ENCODE measurements at regions not wholly inside any gene's neighbourhood (a gene's known extent, or its start where the extent isn't known, plus 50 kb on each side); places are given as distances from the start of the nearest gene placed in this dataset.
A peak's percentile ranks its signal among the peaks of the same experiment; 100 is the strongest.
"Not testable (repeated sequence)": the region's sequence is repeated elsewhere in the genome, so short reads cannot be mapped to it uniquely, and the experiment has no call there.

DNA sequence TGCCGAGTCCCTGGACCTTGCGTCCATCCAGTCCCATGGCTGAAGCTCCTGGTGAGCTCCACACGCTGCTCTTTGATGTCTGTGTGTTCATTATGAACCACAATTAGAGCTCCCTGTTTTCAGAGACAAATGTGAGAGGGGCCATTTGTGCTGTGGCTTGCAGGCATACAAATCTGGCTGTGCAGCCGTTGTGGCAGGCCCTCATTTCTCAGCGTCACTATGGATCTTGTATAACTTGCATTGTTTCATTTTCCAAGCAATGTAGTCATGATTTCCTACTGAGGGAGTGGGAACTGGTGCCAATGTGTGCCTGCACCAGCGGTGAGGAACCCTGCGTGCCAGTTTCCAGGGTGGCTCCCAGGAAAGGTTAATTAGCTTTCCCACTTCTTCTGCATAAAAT is 542.6 kb downstream of the TMEM114 start:
- DNase-seq = no peak

DNA sequence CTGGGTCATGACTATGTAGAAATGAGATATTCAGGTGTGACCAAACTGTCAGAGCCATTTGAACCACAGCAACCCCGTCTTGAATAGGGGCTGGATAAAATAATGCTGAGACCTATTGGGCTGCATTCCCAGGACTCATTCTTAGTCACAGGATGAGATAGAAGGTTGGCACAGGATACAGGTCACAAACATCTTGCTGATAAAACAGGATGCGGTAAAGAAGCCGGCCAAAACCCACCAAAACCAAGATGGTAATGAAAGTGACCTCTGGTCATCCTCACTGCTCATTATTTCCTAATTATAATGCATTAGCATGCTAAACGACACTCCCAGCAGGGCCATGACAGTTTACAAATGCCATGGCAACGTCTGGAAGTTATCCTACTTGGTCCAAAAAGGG is 545.5 kb downstream of the TMEM114 start:
- no peak for DNase-seq

DNA sequence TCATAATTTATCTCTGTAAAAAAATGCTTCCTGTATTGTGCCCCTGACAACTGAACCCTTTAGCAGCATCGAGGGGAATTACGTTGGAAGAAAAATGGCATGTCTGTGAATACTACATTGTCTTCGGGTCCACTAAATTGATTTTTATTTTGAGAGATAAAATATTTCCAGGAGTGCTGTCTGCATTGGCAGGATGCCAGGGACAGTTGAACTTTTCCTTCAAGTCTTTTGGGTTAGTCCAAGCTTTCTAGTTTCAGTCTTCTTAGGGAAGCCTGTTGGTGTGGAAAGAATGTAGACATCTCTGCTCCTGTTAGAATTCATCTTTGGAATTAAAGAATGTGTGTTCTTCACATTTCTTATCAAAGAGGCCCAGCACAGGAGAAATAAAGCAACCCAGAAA is 557.9 kb downstream of the TMEM114 start:
- DNase-seq = no peak

DNA sequence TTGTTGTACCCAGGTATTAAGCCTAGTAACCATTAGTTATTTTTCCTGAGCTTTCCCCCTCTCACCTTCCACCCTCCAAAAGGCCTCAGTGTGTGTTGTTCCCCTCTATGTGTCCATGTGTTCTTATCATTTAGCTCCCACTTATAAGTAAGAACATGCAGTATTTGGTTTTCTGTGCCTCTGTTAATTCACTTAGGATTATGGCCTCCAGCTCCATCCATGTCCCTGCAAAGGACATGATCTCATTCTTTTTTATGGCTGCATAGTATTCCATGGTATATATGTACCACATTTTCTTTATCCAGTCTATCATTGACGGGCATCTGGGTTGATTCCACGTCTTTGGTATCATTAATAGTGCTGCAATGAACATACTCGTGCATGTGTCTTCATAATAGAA is 560.3 kb downstream of the TMEM114 start:
- DNase-seq = not testable (repeated sequence)

DNA sequence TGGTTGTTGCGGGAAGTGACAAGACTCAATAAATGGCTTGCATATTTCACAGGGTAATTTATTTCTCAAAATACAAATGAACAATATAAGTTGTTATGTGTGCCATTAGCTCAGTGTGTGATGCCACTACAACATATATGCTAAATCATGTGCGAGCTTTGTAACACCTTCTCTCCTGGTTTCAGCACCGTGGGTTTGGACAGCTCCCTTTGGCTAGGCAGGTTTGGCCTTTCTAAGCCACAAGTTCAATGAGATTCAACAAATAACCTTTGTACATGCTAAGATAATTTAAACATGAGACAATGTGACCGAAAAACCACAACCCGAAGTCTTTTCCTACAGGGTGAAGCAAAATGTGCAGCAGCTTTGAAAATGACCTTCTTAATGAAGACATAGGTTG is 563.9 kb downstream of the TMEM114 start:
- no peak for DNase-seq

DNA sequence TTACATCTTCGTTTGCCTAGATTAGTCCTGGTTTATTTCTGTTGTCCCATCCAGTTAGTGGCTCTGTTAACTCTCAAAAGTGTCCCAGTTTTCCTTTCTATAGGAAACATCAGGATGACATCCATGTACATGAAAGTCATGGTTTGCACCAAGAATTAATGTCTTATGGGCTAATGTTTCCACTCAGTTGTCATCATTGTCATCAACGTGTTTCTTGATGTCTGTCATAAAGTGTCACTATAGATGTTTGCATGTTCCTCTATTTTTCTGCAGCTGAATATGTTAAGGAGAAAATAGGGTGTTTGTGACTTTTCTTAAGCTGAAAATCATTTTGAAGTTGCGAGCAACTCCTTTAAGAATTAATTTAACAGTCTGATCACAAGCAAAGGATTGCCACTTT is 567.0 kb downstream of the TMEM114 start:
- no peak for DNase-seq

DNA sequence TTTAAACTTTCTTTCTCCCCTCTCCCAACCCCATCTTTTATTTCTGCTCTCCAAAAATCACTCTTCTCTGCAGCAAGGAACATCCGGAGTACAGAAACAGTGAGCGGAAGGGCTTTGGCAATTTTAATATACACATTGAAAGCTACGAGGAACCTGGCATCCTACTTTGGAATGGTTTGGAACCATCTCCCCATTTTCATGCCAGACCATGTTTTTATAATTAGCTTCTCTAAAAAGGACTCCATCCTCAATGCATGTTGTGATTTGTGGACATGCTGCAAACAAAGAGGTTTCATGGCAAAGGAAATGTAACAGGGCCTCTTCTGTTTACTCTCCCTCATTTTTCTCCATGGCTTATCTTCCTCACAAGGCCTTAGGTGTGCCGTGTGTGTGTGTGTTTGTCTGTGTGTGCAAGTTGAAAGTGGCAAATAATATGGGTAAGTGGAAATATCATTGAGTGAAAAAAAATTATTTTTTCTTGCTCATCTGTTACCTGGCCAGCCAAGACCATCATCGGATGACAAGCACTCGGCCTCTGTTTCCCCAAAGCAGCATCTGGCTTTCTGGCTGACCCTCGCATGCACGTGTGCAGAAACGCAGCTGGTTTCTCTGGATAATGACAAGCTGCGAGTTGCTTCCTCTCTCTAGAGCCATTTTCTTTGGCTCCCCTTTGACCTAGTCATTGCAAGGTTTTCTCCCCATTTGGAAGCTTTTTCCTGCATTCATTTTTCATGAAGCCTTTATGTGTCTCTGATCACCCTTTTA is 585.0 kb downstream of the TMEM114 start:
- no peak for DNase-seq

DNA sequence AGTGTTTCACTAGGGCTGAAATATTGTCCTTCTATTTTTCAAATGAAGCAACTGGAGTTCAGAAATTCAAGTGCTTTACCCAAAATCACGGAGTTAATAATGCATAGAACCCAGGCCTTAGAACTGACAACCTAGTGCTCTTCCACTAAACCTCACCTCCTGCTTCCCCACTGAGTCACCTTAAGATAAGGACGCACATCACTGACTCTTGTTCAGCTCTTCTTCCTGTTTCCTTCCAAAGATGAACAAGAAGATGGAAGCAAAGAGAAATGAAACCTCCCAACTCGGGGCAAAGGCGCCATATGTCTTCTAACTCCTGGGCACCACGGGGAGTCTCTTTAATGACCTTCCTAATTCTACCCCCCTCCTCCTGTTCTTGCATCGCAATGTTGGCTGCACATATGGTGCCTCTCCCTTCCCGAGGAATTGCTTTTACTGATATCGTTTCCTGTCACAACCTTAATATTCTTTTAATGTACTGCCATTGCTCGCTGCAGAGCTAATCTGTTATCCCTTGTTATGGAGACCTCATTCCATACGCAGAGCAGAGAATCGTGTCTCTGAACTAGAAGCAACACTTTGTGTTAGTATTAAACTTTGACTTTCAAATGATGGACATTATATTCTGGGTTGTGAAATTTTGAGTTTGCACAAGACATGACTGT is 591.4 kb downstream of the TMEM114 start:
- no peak for DNase-seq

DNA sequence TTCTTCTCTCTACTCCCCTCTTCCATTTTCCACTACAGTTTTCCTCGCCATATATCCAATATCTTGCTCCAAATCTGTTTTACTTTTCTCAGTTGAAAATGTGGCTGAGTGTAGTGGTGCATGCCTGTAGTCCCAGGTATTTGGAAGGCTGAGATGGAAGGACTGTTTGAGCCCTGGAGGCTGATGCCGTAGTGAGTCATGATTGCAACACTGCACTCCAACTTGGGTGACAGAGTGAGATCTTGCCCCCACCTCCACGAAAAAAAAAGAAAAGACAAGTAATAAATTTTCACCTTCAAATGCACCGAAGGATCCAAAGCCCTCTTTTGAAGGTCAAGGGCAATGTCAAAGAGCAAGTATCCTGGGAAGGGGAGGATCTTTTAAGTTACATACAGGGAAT is 592.3 kb downstream of the TMEM114 start:
- DNase-seq = no peak

DNA sequence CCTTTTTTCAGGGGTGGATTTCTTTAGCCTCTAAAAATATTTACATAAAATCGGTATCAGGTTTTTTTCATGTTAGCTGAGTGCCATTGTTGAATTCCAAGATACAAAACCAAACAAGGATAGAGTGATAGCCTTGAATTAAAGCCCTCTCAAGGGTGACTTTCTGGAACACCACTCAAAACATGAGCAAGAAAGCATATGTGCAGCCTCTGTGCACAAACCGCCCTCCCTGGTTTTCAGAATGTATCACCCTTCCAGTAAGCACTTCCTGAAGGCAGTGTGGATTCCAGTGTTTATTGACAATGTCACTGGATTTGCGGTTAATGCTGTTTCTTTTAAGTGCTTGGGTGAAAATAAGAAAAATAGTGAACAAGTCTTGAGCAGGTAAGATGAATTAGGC is 597.7 kb downstream of the TMEM114 start:
- DNase-seq = no peak

DNA sequence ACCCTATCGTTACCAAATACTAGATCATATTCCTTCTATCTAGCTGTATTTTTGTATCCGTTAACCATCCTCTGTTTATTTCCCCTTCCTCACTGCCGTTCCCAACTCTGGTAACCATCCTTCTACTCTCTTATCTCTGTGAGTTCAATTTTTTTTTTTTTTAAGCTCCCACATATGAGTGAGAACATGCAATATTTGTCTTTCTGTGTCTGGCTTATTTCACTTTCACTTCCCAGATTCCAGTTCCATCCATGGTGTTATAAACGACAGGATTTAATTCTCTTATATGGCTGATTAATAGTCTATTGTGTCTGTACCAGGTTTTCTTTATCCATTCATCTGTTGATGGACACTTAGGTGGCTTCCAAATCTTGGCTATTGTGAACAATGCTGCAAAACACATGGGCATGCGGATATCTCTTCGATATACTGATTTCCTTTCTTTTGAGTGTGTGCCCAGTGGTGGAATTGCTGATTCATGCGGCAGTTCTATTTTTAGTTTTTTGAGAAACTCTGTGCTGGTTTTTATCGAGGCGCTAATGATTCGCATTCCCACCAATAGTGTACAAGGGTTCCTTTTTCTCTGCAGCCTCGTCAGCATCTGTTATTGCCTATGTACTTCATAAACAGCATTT is 599.6 kb downstream of the TMEM114 start:
- no peak for DNase-seq

DNA sequence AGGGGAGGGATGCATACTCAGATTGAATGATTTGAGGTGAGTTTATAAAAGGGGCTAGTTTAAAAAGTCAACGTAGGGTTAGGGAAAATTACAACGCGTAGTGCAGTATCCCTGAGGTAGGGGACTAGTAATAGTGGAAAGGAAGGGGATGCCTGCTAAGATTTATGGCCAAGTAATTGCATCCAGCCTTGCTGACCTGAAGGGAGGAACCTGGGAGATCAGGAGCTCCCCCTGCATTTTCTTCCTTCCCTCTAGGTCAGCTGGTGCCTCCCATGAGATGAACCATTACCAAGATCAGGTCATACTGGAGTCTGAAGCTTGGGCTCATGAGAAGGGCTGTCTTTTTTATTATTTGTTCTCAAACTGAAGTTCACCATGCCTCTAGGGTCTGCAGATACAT is 606.6 kb downstream of the TMEM114 start:
- no peak for DNase-seq

DNA sequence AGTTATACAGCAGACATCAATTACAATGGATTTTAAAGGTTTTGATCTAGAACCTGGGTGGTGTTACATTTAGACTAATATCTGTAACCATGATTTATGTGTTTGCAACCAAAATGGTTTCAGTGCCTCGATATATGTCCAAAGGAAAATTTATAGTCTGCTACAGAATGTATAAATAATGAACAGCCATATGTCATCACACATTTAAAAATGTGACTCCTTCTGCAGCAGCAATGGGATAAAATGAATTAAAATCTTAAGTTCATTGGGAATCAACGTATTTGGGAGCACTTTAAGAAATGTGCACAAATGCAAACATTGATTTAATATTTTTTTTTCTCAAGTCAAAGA is 610.2 kb downstream of the TMEM114 start:
- no peak for DNase-seq

DNA sequence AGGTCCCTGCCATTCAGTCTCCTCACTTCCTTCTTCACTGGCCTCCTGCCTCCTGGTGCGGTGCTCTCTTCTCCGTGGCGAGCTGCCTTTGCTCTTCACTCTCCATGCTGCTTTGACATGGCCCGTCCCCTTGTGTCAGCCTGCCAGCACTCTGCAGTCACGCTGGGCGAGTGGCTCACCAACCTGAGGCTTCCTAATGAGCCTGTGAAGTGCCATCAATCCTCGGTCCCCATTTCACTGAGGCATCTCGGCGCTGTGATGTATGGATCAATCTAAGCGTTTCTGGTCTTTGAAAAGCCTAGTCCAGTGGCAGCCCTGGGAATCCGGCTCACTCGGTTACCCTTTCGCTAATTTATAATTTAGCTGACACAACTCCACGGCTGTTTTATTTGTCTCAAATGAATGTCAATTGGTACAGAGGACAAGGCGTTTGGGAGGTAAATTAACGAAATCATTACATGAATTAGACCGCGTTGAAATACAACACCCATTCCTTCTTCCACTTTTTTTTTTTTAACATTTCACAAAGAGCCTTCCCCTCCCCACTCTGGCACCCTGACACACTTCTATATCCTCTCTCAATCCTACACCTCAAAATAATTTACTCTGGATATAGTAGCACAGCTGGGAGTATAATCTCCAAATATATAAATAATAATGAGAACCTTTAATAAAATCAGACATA is 610.7 kb downstream of the TMEM114 start:
- DNase-seq = no peak

DNA sequence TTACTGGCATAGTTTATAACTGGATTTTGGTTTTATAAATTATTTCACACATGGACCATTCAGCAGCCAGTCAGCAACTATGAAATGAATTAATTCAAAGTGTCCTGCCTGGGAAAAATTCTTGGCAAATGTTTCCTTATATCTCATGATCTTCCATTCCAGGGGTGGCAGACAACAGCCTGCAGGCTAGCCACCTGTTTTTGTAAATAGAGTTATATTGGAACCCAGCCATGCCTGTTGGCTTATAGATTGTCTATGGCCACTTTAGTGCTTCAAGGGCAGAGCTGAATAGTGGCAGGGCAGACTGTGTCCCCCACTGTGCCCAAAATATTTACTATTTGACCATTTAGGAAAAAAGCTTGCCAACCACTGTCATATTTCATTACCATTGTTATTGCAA is 613.7 kb downstream of the TMEM114 start:
- no peak for DNase-seq

DNA sequence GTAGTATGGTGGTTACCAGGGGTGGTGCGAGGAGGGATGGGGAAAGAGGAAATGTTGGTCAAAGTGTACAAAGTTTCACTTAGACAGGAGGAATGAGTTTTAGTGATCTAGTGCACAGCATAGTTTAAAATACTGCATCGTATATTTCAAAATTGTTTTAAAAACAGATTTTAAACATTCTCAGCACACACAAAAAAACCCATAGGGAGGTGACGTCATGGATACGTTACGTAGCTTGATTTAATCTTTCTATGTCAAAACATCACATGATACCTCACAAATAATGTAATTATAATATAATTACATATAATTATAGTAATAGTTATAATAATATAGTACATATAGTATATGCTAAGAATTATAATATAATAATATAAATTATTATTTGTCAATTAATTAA is 614.2 kb downstream of the TMEM114 start:
- no peak for DNase-seq

DNA sequence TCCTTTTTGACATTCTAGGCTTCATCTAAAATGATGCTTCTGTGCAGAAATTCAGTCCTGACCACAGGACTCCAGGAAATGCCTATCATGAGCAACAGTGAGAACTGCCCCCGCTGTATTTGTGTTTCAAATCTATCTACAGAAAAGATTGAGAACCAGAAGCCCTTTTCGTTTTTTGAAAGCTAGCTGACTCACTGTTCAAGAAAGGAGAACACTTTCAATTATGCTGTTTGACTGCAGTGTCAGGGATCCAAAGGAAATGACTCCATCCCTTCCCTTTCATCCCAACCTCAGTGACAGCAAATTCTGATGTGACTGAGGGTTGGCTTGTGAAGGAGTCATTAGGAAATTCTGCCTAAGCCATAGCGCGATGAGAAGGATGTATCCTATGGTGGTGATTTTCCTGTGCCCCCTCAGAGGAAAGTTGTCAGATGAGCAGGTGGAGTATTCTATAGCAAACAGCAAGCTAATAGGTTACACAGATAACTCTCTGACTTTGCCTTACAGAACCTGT is 622.3 kb downstream of the TMEM114 start:
- no peak for DNase-seq

DNA sequence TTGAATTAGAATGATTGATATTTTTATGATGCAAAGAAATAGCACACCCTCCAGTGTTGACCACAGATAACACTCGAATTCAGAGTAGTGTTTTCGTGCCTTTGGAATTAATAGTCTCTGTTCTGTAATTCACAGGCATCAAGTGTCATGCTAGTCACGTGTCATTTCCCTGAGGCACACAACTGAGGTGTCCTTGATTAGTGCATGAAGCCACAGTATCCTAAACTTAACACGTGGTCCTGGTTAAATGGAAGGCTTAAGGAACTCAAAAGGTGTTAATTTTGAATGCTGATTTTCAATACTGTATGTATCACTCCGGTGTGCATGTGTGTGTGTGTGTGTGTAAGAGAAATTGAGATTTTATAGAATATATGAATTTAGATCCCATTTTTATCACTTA is 625.6 kb downstream of the TMEM114 start:
- DNase-seq = no peak

DNA sequence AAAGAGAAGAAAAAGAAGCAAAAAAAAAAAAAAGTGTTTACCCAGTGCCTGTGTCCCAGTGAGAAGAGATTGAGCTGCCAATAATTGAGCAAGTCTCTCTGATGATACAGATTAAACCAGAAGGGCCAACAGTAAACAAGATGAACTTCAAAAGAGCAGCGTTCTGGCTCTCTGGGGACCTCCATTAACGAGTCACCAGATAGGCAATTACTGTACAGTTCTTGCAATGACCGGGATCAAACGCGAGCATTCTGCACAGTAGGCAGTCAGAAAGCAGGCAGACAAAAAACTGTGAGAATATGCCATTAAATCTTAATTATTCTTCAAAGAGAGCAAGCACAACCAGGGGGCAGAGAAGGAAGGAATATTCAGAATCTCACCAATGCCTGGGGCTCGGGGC is 626.1 kb downstream of the TMEM114 start:
- no peak for DNase-seq

DNA sequence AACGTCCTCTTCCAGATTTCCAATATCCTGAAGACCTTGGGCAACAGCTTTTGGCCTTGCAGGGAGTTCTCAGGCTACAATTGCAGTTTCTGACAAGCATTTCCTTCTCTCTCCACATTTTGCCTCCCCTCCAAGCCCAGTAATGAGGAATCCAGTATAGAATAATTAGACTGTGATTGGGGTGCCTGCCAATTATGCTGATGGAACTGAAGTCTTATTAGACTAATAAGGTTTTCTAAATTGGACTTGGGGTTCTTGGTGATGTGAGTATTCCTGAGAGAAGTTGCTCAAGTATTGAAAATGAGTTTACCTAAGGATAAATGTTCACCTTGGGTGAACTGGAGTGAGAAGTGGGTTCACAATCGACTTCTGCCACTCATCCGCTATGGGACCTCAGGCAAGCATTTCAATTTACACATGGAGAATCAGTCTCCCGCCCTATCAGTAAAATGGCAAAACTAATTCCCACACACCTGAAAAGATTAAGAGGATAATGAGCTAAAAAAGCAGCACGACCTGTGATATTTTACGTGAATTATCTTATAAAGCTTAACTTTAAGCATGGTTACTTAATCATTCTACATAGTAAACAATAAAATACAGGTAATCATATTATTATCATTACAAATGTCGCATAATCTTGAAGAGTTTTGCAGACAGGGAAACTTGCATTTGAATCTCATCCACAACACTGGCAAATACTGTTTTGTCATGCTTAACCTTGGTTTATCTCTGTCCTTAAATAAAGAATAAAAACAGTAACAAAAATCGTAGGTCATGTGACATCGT is 628.0 kb downstream of the TMEM114 start:
- DNase-seq = no peak

DNA sequence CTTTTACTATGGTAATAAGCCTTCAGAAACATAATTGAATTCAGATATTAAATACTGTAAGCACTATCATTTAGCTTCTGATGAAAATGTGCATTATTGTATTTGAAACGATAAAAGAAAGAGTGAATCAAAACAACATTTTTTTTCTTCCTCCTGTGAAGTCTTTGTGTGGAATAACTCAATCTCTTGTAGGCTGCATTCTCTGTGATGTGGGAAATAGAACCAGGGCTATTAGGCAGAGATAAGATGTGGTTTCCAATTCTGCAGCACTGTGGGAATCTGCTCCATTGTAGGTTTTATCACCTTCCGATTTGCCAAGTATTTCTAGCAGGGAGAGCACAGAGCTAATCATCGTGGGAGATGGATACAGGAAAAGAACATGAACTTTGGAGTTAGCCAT is 624.5 kb downstream of the RBFOX1 start:
- no peak for DNase-seq

DNA sequence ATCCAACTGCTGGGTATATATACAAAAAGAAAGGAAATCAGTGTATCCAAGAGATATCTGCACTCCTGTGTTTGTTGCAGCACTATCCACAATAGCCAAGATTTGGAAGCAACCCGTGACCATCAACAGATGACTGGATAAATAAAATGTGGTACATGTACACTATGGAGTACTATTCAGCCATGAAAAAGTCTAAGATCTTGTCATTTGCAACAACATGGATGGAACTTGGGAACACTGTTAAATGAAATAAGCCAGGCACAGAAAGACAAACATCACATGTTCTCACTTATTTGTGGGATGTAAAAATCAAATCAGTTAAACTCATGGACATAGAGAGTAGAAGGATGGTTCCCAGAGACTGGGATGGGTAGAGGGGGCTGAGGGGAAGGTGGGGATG is 620.7 kb downstream of the RBFOX1 start:
- DNase-seq = no peak

DNA sequence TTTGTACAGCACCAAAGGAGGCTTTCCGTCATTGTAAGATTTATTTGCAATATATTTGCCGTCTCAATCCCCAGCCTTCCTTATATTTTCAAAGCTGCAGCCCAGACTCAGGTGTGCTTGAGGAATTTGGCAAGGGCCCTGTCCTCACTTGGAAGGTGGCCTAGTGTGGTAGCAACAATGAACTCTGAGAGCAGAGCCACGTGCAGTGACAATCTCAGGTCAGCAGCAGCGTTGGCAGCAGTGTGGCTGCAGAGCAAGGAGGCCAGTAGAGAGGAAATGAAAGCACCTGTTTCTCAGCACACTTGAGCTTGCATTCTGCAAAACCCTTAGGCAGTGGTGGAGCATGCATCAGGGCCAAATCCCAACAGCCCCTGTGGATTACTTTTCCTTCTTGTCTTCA is 613.5 kb downstream of the RBFOX1 start:
- DNase-seq = peak in 1 of 2 experiments; percentile 17
